ENCODE measurements at regions not wholly inside any gene's neighbourhood (a gene's known extent, or its start where the extent isn't known, plus 50 kb on each side); places are given as distances from the start of the nearest gene placed in this dataset.
A peak's percentile ranks its signal among the peaks of the same experiment; 100 is the strongest.
"Not testable (repeated sequence)": the region's sequence is repeated elsewhere in the genome, so short reads cannot be mapped to it uniquely, and the experiment has no call there.

DNA sequence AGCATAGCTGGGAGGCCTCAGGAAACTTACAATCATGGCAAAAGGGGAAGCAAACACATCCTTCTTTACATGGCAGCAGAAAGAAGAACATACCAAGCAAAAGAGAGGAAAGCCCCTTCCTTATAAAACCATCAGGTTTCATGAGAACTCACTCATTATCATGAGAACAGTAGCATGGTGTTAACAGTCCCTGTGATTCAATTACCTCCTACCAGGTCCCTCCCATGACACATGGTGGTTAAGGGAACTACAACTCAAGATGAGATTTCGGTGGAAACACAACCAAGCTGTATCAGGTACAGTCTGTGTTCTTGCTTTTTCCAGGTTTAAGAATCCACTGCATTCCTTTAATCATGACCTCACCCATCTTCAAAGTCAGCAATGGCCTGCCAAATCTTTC, 514.2 kb downstream of the KCTD16 start:
- no peak for DNase-seq (ENCODE audit: low read depth)

DNA sequence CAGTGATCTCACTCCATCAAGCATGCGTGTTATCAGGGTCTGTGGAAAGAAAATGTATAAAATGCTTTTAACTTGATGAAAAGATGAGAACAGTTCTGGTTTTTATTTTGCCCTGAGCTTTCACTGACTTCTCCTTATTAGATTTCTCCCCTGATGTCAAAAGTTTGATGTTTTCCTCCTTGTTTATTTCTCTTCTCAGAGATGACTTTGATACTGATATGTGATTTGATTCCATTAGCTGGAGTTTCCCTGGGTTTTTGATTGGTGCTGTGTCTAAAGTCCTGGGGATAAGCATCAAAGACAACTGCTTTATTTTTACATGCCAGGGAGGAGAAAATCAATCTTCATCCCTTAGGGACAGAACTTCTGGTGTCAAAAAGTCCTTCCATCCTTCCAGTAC, 510.0 kb downstream of the KCTD16 start:
- DNase-seq (ENCODE audit: low read depth), result no peak

DNA sequence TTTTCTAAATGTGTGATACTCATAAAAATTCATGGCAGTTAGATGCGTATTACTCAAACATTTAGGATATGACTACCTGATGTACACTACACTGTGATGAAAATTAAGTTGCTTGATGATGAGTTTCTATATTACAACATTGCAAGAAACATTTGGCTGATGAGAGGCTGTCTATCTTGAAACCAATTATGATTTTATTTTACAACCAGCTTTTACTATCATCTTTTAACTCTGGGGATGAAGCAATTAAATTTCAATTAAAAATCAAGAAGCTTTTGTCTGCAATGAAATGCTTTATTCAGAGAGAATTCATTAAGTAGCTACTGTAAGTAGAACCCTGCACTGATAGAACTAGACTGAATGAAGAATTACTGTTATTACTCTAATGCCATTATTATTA, 500.4 kb downstream of the KCTD16 start:
- DNase-seq (ENCODE audit: low read depth), result no peak

DNA sequence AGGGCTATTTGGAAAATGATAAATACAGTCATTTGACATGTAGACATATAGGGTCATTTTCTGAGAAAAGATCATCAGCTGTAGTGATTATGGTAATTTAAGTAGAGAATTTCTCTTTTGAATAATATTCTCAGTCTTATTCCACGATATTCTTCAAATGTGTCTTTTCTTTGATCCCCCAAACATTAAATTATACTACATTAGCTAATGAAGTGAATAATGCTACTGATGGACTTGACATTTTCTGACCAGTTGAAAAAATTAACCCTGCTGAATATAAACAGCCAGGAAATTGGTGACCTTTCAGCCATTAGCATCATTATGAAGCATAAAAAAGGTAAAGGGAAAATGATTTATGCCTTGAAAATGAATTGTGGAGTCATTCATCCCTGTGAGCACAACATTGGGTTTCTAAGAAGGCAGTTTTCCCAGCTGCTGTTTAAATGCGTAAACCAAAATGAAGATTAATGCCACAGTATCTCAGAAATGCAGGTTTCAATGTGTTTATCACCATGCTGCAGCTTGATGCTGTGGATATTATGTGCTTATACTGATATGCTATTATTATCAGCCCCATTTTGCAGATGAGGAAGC, 489.1 kb downstream of the KCTD16 start:
- no peak for DNase-seq (ENCODE audit: low read depth)

DNA sequence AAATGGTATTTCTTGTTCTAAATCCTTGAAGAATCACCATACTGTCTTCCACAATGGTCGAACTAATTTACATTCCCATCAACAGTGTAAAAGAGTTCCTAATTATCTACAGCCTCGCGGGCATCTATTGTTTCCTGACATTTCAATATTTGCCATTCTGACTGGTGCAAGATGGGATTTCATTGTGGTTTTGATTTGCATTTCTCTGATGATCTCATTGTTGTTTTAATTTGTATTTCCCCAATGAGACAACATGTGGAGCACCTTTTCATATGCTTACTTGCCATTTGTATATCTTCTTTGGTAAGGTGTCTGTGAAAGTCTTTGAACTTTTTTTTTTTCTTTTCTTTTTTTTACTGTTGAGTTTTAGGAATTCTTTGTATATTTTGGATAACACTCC, 473.6 kb downstream of the KCTD16 start:
- no peak for DNase-seq (ENCODE audit: low read depth)

DNA sequence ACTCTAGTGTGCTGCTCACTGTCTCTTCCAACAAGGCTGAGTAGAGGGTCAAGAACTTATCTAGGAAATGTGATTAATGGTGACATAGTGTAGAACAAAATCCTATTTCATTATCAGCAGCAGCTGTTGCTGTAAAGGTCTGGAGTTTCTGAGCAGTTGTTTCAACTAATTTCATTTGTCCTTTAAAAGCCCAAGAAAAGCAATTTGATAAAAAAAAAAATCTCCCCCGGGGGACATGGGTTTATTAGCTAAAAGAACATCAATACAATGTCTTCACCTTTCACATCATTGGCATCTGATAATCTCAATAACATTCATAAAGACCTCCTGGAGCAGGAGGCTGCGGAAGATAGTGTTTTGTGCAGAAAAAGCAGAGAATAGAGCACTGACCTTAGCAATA, 468.1 kb downstream of the KCTD16 start:
- no peak for DNase-seq (ENCODE audit: low read depth)

DNA sequence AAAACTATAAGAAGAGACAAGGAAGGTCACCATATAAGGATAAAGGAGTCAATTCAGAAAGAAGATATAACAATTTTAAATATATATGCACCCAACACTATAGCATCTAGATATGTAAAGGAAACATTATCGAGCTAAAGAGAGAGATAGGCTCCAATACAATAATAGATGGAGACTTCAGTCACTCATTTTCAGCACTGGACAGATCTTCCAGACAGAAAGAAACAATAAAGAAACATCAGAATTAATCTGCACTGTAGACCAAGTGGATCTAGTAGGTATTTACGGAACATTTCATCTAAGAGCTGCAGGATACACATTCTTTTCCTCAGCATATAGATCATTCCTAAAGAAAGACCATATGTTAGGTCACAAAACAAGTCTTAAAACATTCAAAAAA, 463.5 kb downstream of the KCTD16 start:
- DNase-seq (ENCODE audit: low read depth), result no peak

DNA sequence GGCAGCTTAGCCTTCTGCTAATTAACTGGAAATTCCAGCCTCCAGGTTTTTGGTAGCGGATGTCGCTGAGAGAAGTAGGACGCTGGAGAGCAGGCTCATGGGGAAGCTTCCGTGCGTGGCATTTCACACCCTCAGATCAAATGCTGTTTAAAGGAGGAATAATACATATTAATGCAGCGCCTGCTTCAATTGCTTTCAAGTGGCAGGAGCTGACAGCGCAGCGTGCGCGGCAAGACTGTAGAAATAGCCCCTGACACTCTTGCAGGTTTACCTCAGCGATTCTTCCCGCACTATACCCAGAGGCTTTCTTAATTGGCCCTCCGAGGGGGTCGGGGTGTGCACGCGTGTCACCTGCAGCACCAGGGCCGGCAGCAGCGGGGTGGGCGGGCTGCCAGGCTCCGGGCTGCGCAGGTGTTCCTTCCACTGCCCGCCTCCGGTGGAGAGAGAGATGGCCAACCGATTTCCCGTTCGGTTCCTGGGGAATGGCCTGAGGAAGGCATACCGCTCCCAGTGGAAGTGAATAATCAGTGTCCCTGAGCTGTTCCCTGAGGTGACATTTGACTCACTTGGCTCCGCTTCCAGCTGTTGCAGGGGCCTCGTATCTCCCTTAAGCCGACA, 427.9 kb downstream of the KCTD16 start:
- no peak for DNase-seq (ENCODE audit: low read depth)

DNA sequence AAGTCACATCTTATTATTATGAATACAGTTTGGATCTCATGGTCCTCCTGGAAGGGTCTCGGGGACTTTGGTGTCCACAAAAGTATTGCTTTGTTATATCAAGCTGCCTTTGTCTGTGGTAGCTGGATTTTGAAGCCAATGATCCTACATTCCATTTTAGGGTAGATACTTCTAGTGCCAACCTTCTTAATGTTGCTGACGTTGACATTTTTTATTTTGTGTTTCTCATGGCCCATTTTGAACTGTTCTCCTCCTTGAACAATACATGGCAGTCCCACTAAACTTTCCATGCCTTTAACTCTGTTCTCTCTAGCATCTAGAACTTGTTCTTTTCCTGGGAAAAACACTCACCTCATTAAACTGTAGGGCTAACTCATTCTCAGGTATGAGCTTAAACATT, 425.8 kb downstream of the KCTD16 start:
- DNase-seq (ENCODE audit: low read depth), result no peak

DNA sequence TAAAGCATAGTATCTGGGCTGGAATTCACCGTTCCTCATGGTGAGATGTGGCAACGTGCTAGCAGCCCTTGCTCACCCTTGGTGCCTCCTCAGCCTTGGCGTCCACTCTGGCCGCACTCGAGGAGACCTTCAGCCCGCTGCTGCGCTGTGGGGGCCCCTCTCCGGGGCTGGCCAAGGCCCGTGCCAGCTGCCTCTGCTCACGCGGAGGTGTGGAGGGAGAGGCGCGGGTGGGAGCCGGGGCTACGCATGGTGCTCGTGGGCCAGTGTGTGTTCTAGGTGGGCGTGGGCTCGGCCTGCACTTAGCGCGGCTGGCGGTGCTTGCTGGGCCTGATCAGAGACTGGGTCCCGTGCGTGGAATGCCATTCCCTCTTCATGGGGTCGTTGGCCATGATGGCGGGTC, 424.2 kb downstream of the KCTD16 start:
- no peak for DNase-seq (ENCODE audit: low read depth)

DNA sequence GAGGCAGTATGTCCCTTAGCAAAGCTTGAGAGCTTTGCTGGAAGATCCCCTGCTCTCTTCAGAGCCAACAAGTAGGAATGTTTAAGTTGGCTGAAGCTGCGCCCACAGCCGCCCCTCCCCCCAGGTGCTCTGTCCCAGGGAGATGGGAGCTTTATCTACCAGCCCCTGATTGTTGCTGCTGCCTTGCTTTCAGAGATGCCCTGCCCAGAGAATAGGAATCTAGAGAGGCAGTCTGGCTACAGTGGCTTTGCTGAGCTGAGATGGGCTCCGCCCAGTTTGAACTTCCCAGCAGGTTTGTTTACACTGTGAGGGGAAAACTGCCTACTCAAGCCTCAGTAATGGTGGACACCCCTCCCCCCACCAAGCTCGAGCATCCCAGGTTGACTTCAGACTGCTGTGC, 423.6 kb downstream of the KCTD16 start:
- not testable (repeated sequence) for DNase-seq (ENCODE audit: low read depth)

DNA sequence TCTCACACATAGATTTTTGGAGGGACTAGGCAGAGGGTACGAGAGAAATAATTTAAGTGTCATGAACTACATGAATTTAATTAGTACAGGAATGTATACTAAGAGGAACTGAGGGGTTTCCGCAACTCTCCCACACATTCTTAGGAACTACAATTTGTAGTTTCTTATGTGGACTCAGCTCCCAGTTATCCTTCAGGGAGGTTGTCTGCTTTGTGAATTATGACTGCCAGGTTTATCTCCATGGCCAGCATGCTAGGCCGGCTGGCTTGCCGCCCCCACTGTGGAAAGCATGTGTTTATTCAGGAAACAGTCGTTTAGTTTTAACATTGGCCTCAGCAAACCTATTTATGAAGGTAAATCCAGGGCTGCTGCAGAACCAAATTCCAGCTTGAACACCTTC, 415.0 kb downstream of the KCTD16 start:
- no peak for DNase-seq (ENCODE audit: low read depth)

DNA sequence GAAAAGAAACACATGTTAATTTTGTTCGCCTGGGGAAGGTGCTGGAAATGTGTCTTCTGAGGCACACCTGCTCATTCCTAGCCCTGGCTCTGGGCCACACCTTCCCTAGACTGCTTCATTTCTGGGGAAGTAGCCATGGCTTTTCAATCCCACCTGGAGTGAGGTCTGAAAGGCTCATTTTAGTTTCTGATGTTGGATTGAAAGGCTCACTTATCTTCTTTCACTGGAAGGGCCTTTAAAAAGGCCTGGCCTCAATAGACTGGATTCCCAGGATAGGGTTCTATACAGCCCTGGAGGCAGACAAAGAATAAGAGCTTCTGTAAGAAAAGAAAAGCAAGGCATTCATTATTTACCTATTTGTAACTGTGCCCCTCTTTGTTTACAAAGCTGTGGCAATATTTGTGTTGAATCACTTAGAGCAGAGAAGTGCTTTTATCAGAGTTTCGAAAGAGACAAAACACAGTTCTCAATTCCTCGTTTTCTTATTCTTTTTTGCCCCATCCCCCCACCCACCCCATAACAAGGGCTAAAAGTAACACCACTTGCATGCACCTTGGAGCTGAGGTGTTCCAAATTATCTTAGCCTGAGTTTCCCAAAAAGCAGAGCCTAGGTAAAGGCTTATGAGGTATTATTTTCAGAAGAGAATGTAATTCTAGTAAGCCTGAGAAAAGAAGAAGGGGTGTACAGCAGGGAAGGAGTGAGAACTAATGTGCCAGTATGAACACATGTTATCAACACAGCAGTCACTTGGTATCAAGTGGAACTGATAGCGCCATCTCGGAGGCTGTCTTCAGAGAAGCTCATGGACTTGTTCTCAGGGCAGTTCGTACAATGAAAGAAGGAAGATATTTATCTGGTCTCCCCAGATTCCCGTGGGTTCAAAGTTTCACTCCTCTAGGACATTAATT, 413.1 kb downstream of the KCTD16 start:
- no peak for DNase-seq (ENCODE audit: low read depth)

DNA sequence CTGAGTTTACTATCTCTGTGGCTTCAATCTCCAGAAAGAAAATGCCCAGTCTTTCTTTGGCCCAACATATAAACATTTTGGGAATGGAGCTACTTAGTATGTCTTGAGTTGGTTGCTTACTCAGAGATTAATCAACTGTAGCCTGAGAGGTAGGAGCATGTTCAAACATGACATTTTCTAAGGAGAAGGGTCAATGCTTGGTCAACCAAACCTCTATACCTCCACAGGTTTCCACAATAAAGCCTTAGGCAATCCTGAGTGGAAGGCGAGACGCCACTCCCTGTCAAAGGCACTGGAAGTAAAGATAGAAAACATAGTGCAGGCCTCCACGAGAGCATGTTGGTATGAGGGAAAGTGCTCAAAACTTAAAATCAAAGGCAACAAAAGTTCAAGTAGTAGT, 411.4 kb downstream of the KCTD16 start:
- DNase-seq (ENCODE audit: low read depth), result no peak

DNA sequence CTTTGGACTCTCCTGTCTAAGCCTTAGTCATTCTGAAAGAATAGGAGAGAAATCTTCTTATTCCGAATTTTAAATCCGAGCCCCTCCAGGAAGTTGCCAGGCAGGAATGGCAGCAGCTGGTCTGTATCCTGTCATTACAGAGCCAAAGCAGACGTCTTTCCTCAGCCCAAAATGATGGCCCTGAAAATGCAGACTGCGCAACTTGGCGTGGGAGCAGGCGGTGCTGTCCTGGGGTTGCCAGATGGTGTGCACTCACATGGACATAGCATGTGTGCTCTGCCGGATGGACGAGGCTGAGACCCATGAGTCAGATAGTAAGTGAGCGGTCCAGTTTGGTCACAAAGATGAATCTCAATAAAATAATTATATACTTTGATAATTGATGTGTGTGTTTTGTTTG, 410.4 kb downstream of the KCTD16 start:
- no peak for DNase-seq (ENCODE audit: low read depth)

DNA sequence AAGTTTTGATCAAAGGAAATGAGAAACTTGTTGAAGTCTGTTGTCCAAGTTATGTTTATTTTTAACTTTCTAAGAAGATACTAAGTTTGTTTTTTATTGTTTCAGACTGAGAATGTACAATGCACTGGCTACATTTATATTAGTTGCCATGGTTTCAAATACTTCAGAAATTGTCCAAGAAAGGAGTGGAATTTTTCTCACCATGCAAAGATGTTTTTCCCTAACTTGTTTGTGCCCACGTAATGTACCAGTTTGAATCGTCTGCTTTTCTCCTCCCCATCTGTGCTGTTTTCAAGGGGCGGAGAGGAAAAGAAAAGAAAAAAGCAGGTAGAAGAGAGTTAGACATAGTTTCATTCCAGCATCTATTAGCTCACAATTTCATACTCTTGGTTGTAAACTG, 407.0 kb downstream of the KCTD16 start:
- DNase-seq (ENCODE audit: low read depth), result no peak

DNA sequence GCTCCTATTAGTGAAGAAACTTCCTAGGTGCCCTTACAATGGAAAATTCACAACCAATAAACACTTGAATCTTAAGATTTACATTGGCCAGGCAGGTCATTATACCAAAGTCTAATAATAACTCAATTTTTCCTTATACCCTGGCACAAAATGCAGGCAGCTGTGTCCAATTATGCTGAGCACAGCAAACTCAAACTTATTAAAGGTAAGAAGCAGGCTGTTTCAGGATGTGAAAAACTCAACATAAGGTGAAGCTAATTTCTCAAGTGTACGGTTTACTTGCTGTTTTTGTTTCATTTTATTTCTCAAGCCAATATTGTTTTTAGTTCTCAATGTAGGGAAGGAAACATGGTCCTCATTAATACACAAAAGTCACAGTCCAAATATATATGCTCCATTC, 405.1 kb downstream of the KCTD16 start:
- DNase-seq (ENCODE audit: low read depth), result no peak

DNA sequence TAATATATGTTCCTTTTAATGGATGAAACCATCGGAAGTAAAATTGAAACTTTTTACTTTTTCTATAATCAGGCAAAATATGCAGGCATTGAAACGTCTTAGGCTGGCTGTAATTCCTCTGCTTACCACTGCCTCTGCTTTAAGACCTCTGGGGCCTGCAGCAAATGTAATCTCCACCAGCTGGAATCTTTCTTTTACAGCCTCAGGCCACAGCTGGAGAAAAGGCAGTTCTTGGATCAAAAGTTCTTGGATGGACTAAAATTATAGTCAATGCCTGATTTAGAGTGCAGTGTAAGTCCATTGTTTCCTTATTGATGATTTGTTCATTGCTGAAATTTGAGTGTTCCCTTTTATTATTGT, 396.7 kb downstream of the KCTD16 start:
- DNase-seq (ENCODE audit: low read depth), result peak; percentile 3

DNA sequence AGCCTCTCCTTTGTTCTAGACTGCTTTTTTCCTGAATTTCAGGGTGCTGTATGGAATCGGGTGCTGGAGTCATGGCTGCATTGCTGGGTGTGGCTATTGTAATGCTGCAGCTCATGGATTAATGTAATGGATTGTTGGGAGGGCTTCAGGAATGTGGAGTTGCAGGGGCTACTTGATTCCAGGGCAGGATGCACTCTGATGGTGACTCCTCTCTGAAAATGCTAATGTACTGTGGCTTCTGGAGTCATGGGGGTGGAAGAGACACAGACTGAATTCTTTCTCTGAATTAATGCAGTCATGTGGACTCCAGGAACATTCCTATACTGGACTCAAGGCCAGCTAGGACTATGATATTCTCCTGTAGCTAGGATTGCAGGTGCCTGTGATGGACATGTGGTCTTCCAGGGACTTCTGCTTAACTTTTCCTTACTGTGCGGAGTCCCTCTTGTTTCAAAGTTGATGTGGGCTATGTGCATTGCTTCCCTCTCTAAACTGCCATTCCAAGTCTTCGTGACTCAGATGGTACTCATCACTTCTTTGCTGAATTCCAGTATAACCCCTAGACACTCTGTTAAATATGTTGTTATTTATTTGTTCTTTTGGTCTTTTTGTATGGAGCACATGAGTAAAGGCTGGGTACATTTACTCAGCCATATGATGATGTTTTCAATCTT, 396.2 kb downstream of the KCTD16 start:
- DNase-seq (ENCODE audit: low read depth), result peak; percentile 34

DNA sequence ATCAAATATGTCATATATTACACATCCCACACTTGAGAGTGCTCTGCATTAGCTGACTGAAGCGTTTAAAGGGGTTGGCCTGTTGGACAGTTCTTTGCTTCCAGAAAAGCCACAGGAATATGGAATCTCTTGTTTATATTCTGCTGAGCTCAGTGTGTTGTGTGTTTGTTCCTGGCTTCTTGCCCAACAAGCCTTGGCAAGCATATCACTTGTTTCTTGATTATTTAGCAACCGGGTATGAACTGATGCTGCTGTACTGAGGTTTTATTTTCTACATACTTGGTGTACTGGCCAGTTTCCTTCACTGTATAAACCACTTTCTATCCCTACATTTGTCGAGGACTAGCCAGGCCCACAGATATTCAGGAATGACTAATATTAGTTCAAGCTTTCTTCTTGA, 378.9 kb downstream of the KCTD16 start:
- DNase-seq (ENCODE audit: low read depth), result peak; percentile 5

DNA sequence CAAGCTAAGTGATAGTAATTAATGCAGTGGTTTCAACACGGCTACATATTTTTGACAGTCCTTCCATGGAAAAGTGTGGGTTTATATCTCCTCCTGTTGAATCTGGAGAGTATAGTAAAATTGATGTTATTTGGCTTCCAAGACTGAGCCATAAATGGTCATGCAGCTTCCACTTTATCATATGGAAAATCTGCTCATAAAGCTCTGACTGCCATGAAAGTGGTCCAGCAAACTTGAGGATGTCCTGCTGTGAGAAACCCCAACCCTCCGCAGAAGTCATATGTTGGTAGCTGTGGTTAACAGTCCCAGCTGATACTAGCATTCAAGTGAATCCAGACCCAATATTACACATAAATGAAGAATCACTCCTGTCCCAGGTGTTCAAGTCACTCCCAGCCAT, 378.3 kb downstream of the KCTD16 start:
- no peak for DNase-seq (ENCODE audit: low read depth)

DNA sequence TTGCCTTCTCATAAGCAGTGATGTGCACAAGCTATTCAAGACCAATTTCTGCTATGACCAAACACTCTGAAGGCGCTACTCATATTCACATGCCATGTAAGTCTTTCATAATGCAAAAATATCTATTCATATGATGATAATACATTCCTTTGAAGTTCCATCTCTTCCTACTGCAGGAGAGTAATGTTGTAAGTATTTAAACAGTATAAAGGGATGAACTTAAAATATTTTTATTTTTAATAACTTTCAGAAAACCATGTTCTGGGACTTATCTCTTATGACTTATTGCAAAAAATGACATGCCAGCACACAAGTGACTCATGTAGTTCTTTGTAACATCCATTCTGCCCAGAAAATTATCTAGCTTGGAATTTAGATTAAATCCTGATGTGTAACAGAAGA, 376.4 kb downstream of the KCTD16 start:
- no peak for DNase-seq (ENCODE audit: low read depth)

DNA sequence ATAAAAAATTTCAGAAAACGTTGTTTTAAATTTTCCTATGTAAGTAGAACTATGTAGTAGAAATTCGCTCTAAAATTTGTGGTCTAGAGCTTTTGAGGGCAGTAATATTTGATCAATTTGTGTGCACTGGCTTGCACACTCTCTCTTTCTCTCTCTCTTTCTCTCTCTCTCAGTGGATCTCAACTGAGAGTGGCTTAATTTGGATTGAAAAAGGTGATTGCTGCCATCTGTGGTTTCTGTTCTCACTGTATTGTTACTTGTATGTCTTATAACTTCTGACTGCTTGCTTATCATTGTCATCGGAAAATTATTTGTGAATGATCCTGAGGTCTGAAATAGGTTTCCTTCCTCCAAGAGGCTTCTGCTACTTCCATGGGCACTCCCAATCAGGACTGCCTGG, 368.2 kb downstream of the KCTD16 start:
- no peak for DNase-seq (ENCODE audit: low read depth)

Measured in M059J (cell line).